Fibroblast of villous mesenchyme (primary cell): ENCODE measurements at regions not wholly inside any gene's neighbourhood (a gene's known extent, or its start where the extent isn't known, plus 50 kb on each side); places are given as distances from the start of the nearest gene placed in this dataset.

Source experiments
- DNase-seq: peaks from one replicate; pipeline ENCODE4 v3.0.0-alpha.2; 2010; ENCODE audit warnings: low read depth
- H3K4me3 ChIP-seq: 2 replicates; pipeline ENCODE4 v1.5.1; 2011; ENCODE audit warnings: low read depth, mild to moderate bottlenecking, low read length
- CTCF ChIP-seq: IDR thresholded peaks from 2 replicates; pipeline ENCODE4 v1.5.1; 2012; ENCODE audit warnings: low read depth, mild to moderate bottlenecking, low read length; ENCODE audit not compliant: insufficient read depth

GRCh38 chr1:175833951-175834350 is 90.6 kb upstream of the TNR start:
- no peak for DNase-seq
- TF ChIP-seq CTCF = no peak
- H3K4me3 ChIP-seq = no peak overlapping the region

- no peak overlapping the region for H3K4me3 ChIP-seq
- no peak for TF ChIP-seq CTCF
- DNase-seq = no peak
Observed at GRCh38 chr1:175833502-175833901, 90.1 kb upstream of the TNR start.

GRCh38 chr1:175830500-175830899 is 87.1 kb upstream of the TNR start:
- no peak for DNase-seq
- no peak overlapping the region for H3K4me3 ChIP-seq
- TF ChIP-seq CTCF = no peak

GRCh38 chr1:175829845-175830244 is 86.5 kb upstream of the TNR start:
- DNase-seq = no peak
- H3K4me3 ChIP-seq = no peak overlapping the region
- TF ChIP-seq CTCF = no peak

- no peak for TF ChIP-seq CTCF
- no peak overlapping the region for H3K4me3 ChIP-seq
- no peak for DNase-seq
Observed at GRCh38 chr1:175826705-175827104, 83.3 kb upstream of the TNR start.

GRCh38 chr1:175824079-175824478 is 80.7 kb upstream of the TNR start:
- DNase-seq = no peak
- peak; percentile 28 for TF ChIP-seq CTCF
- H3K4me3 ChIP-seq = no peak overlapping the region

GRCh38 chr1:175823406-175823805 is 80.0 kb upstream of the TNR start:
- no peak for TF ChIP-seq CTCF
- peak; percentile 28 for DNase-seq
- no peak overlapping the region for H3K4me3 ChIP-seq
